SK-N-SH (cell line): ENCODE measurements at regions not wholly inside any gene's neighbourhood (a gene's known extent, or its start where the extent isn't known, plus 50 kb on each side); places are given as distances from the start of the nearest gene placed in this dataset.

ENCODE experiments used
- CHD2 ChIP-seq: fragments of 150-350 bp; IDR thresholded peaks from 2 replicates; pipeline ENCODE4 v1.6.1; 2018; ENCODE audit warnings: low read length; ENCODE audit not compliant: partially characterized antibody
- ELF1 ChIP-seq: IDR thresholded peaks from 2 replicates; pipeline ENCODE4 v1.4.0; 2012
- MEF2A ChIP-seq: IDR thresholded peaks from 2 replicates; pipeline ENCODE4 v1.4.0; 2012; ENCODE audit warnings: low read depth, borderline replicate concordance
- POLR2AphosphoS5 ChIP-seq: IDR thresholded peaks from 2 replicates; pipeline ENCODE4 v1.6.1; 2012; ENCODE audit warnings: low read depth, low read length
- RAD21 ChIP-seq: IDR thresholded peaks from 2 replicates; pipeline ENCODE4 v1.6.1; 2012; ENCODE audit warnings: mild to moderate bottlenecking, low read length
- RCOR1 ChIP-seq: fragments of 150-350 bp; IDR thresholded peaks from 2 replicates; pipeline ENCODE4 v1.6.1; 2017; ENCODE audit warnings: antibody characterized with exemption, low read length
- RXRA ChIP-seq: IDR thresholded peaks from 2 replicates; pipeline ENCODE4 v1.4.0; 2012; ENCODE audit warnings: low read depth, mild to moderate bottlenecking, borderline replicate concordance
- USF2 ChIP-seq: fragments of 150-350 bp; IDR thresholded peaks from 2 replicates; pipeline ENCODE4 v1.6.1; 2017; ENCODE audit warnings: antibody characterized with exemption, low read length, low read depth, borderline replicate concordance
- YY1 ChIP-seq: IDR thresholded peaks from 2 replicates; pipeline ENCODE4 v1.4.0; 2012; ENCODE audit warnings: low read depth, mild to moderate bottlenecking
- TF ChIP-seq, protein P1 (sequence below): IDR thresholded peaks from 2 replicates; pipeline ENCODE4; 2012
- TF ChIP-seq, protein P2 (sequence below): fragments of 200-600 bp; sonication (generic); IDR thresholded peaks from 2 replicates; pipeline ENCODE4 v1.6.1; 2017; ENCODE audit warnings: antibody characterized with exemption, mild to moderate bottlenecking, moderate library complexity
- TF ChIP-seq, protein P3 (sequence below): IDR thresholded peaks from 2 replicates; pipeline ENCODE4 v1.4.0; 2012; ENCODE audit warnings: low read depth, borderline replicate concordance

GRCh38 chr2:12284487-12284886 is 432.2 kb upstream of the TRIB2 start:
- TF ChIP-seq, protein P1, sequence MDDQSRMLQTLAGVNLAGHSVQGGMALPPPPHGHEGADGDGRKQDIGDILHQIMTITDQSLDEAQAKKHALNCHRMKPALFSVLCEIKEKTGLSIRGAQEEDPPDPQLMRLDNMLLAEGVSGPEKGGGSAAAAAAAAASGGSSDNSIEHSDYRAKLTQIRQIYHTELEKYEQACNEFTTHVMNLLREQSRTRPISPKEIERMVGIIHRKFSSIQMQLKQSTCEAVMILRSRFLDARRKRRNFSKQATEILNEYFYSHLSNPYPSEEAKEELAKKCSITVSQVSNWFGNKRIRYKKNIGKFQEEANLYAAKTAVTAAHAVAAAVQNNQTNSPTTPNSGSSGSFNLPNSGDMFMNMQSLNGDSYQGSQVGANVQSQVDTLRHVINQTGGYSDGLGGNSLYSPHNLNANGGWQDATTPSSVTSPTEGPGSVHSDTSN: peak; percentile 75
- TF ChIP-seq RXRA: no peak
- TF ChIP-seq RCOR1: no peak
- TF ChIP-seq, protein P2, sequence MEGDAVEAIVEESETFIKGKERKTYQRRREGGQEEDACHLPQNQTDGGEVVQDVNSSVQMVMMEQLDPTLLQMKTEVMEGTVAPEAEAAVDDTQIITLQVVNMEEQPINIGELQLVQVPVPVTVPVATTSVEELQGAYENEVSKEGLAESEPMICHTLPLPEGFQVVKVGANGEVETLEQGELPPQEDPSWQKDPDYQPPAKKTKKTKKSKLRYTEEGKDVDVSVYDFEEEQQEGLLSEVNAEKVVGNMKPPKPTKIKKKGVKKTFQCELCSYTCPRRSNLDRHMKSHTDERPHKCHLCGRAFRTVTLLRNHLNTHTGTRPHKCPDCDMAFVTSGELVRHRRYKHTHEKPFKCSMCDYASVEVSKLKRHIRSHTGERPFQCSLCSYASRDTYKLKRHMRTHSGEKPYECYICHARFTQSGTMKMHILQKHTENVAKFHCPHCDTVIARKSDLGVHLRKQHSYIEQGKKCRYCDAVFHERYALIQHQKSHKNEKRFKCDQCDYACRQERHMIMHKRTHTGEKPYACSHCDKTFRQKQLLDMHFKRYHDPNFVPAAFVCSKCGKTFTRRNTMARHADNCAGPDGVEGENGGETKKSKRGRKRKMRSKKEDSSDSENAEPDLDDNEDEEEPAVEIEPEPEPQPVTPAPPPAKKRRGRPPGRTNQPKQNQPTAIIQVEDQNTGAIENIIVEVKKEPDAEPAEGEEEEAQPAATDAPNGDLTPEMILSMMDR: no peak
- TF ChIP-seq USF2: no peak
- TF ChIP-seq ELF1: no peak
- TF ChIP-seq POLR2AphosphoS5: no peak
- no peak for TF ChIP-seq MEF2A
- no peak for TF ChIP-seq YY1
- TF ChIP-seq CHD2: no peak
- TF ChIP-seq, protein P3, sequence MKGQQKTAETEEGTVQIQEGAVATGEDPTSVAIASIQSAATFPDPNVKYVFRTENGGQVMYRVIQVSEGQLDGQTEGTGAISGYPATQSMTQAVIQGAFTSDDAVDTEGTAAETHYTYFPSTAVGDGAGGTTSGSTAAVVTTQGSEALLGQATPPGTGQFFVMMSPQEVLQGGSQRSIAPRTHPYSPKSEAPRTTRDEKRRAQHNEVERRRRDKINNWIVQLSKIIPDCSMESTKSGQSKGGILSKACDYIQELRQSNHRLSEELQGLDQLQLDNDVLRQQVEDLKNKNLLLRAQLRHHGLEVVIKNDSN: no peak
- no peak for TF ChIP-seq RAD21
